GM21367 (cell line): ENCODE measurements at regions not wholly inside any gene's neighbourhood (a gene's known extent, or its start where the extent isn't known, plus 50 kb on each side); places are given as distances from the start of the nearest gene placed in this dataset.

Experiments used
- ATAC-seq: cut with Tn5 transposase; IDR thresholded peaks from one replicate; pipeline ENCODE4 v1.9.1; 2021; ENCODE audit not compliant: unreplicated experiment

DNA sequence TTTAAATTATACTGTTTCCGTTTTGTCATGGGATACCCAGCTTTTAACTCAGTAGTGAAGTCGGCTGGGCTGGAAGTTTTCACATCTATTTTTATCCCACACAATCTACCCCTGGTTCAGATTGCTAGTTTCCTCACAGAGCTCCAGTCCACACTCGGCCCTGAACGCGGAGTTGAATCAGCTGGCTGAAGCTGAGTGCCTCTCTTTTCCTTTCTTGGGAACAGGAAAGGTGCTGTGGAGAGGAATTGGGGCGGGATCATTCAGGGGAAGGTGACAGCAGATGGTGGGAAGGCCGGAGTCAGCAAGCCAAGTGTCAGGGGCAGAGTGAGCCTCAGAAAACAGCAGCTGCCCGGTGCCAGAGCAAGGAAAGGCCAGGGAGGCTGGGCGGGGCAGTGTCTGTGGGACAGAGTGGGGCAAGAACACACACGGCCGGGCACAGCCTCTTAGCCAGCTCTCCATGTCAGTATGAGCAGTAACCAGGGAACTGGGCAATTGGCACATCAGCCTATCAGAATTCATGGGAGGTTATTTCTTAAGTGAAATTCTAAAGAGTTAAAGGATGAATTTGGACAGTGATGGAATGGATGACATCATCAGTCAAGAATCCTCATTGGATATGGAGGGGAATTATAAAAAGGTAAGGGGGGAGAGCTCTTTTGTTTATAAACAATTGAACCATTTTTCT is 135.7 kb upstream of the IL12A start:
- ATAC-seq, result no peak

GRCh38 chr3:159853506-159853864 is 135.2 kb upstream of the IL12A start:
- no peak for ATAC-seq

GRCh38 chr3:159854500-159855124 is 134.0 kb upstream of the IL12A start:
- ATAC-seq, result no peak

- ATAC-seq, result no peak
Measured at GRCh38 chr3:159855599-159856346, 132.9 kb upstream of the IL12A start.

- no peak for ATAC-seq
Measured at GRCh38 chr3:159856590-159857104, 132.0 kb upstream of the IL12A start.

DNA sequence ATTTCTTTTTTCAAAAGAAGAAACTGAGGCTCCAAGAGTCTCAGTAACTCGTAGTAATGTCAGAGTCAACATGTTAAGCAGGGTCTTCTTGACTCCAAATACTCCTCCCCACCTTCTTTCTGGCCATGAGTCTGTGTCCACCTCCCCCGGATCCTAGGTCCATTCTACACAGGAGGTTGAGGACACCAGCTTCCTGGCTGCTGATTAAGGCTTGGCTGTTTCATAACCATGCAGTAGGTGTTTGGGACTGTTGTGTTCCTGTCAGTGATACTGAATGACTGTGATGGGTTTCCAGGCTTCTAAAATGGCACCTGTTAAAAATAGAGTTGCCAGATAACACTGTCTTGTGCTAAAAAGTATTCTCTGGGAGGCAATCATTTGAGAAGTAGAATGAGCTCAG is 130.8 kb upstream of the IL12A start:
- no peak for ATAC-seq

DNA sequence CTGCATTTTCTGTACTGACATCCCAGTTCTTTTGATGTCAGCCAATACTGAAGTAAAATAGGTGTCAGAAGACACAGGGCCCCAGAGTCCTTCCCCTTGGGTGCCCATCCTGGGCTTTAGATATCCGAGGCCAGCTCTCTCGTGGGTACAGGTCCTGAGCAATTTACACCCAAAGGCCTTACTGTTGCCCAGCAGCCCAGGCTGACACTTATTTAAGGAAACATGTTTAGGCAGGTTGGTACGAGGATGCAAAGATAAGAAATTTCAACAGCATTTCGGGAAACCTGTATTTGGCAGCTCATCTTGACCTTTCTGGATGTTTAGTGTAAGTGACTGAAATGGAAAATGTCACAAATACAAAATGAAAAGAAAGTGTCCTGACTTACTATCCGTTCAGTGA is 130.0 kb upstream of the IL12A start:
- ATAC-seq, result no peak

GRCh38 chr3:159859424-159859823 is 129.2 kb upstream of the IL12A start:
- ATAC-seq, result no peak

GRCh38 chr3:159859836-159860235 is 128.8 kb upstream of the IL12A start:
- ATAC-seq, result no peak

- no peak for ATAC-seq
Measured at GRCh38 chr3:159860269-159861116, 128.1 kb upstream of the IL12A start.

DNA sequence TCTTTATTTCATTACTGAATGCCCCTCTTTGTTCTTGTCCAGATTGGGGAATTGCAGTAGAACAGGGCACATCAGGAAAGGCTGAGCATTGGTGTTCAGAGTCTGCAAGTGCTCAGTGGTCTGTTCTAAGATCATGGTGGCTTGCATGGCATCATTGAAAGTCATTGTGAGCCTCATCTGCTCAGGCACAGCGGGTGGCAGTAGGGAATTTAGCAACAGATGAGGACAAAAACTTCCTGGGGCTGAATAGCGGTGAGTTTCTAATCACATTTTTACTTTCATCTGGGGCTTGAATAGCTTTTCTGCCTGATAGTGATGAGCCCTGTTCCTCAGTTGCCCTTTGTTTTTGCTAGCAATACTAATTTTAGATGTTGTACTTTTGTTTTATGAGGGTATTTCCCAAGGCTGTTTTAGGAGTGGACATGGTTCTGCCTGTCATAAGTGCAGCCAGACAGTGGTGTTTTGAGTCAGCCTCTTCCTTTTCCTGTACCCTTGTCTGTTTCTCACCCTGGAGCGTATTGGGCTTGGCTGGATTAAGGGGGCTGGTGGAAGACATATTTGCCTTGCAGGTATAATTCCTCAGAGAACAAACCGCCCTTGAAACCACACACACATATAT is 127.2 kb upstream of the IL12A start:
- peak; percentile 59 for ATAC-seq

DNA sequence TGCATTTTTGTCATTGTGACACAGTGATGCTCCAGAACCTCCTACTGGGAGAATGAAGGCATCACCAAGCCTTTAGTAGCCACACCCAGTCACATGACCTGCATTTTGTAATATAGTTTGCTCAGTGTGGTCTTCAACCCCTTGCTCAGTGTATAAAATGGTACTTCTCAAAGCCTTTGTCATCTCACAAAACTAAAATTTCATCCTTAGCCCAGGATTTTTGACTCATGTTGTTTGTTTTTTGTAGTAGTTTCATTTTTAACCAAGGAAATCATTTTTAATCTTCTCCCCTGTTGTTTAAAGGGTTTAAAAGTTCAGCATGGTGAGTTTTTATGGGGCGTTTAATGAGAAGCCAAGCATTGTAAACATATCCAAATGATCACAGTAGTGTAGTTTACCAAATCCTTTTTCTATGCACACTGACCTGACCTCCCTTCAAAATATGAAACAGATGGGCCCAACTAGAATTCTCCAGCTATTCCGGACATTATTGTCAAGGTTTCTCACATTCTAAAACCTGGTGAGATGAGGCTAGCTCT is 123.5 kb upstream of the IL12A start:
- no peak for ATAC-seq

DNA sequence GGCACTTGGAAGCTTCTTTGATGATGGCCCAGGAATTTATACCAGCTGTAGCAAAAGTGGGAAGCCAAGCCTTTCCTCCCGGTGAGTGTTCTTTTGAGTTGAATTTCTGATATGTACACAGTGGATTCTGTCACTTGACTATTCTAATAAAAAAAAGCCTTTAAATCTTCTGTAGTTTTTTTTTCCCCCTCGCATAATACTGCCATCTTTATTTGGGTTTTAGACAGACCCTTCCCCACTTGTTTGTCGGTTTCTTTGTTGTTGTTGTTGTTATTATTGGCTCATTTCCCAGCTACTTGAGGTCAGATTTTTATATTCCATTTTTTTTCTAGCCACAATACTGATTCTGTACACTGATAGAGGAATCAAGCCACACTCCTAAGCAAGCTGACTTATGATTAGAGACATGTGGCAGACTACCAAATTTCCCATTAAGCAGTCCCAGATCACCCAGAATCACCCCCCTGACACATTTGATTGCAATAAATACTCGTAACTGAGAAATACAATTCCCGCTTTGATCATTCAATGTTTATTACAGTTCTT is 122.4 kb upstream of the IL12A start:
- no peak for ATAC-seq

DNA sequence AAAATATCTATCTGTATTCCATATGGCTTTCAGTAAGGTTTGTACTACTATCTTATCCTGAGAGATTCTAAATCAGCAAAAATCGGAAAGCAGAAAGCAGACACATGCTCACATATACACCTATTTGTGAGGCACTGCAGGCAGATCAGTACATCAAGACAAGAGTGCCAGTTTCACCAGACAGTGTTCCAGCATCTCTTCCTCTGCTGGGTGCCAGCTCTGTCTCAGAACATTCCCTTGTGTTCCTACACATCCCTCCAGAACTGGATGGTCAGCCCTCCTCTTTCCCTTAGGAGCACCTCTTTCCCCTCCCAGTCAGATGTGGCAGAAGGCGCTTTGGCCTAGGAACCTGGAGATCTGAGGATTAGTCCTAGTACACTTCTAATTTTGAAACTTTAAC is 121.3 kb upstream of the IL12A start:
- no peak for ATAC-seq

- ATAC-seq, result no peak
Measured at GRCh38 chr3:159870723-159871122, 117.9 kb upstream of the IL12A start.

DNA sequence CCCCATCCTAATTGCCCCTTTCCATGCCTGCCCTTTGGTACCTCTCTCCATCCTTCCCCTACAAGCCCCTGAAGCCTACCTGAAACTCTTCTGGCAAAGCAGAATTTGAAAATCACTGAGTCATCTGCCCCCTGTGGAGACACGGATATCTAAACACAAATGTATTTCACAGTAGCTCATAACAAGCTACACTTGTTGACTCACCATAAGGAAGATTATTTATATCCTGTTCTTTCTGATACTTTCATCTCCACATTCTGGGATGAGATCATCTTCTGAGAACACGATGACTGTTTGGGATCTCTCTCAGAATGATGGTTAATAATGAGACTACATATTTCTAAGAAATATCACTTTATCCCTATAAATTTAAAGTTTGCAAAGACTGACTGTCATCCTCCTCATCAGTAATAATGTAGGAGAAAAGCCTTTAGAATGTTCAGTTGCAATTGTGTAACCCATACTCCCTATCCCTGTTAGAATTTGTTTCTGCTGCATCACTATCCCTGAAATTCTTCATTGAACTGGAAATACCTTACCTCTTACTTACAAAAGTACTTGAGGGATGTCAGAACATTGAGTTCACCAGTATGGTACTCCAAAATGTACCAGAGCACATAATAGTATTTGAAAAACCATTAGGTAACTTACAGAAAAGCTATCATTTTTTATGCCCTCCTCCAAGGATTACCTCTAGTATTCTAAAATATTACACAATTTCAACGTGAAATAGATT is 116.1 kb upstream of the IL12A start:
- no peak for ATAC-seq

- ATAC-seq, result no peak
Measured at GRCh38 chr3:159875116-159875515, 113.5 kb upstream of the IL12A start.

DNA sequence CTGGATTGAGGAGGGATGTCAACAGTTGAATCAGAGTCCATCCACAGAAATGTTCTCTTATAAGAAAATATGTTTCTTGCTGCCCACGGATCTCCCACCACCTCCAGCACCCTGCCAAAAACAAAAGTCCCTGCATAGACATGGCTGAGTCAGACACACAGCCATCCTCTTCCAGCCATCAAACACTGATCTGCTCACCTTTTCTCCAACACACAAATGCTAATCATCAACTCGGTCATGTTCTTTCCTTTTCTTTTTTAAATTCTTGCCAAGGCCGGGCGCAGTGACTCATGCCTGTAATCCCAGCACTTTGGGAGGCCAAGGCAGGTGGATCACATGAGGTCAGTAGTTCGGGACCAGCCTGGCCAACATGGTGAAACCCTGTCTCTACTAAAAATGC is 110.7 kb upstream of the IL12A start:
- no peak for ATAC-seq

DNA sequence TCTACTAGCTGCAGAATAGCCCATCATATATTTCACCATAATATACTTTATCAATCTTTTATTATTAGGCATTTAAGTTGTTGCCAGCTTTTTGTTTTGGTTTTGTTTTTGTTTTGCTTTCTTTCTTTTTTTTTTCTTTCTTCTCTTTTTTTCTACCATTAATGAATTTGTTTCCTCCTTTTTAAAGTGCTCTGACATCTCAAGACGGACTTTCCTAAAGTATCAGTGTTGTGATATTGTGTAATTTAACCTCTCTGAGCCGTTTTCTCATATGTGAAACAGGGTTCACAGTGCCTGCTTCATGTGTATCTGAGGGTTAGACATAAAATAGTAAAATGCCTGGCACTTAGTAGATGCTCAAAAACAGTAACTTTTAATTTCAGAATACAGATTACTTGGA is 109.5 kb upstream of the IL12A start:
- ATAC-seq, result no peak

DNA sequence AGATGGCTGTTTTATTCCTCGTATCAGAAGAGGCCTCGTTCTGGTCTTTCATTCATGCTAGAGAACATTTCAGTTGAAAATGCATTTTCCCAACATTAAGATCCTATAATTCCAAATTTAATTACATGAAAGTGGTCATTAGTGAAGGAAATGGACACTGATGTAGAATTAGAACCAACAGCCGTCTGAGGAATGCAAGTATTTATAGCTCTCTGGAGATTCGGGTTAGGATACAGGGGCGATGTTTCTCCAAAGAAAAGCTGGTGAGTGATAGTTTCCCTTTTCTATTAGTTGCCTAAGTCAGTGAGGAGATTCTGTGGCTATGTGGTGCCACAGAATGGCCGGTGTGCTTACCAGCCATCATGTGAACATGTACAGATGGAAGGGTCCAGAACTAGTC is 109.0 kb upstream of the IL12A start:
- ATAC-seq, result no peak
